Fibroblast of the aortic adventitia (primary cell): ENCODE measurements at regions not wholly inside any gene's neighbourhood (a gene's known extent, or its start where the extent isn't known, plus 50 kb on each side); places are given as distances from the start of the nearest gene placed in this dataset.

Source experiments
- DNase-seq: peaks from one replicate; pipeline ENCODE4 v3.0.0-alpha.2; 2010; ENCODE audit warnings: low read depth
- H3K4me3 ChIP-seq: 2 replicates; pipeline ENCODE4 v1.5.1; 2011; ENCODE audit warnings: low read depth, mild to moderate bottlenecking, control low read depth, low read length, moderate library complexity
- TF ChIP-seq, protein P1 (sequence below): IDR thresholded peaks from 2 replicates; pipeline ENCODE4 v1.5.1; 2011; ENCODE audit warnings: mild to moderate bottlenecking, low read length, control low read depth, inconsistent platforms; ENCODE audit not compliant: insufficient read depth

GRCh38 chr5:93322974-93323860 is 257.8 kb downstream of the NR2F1-AS1 start:
- no peak overlapping the region for H3K4me3 ChIP-seq
- DNase-seq = no peak
- TF ChIP-seq, protein P1, sequence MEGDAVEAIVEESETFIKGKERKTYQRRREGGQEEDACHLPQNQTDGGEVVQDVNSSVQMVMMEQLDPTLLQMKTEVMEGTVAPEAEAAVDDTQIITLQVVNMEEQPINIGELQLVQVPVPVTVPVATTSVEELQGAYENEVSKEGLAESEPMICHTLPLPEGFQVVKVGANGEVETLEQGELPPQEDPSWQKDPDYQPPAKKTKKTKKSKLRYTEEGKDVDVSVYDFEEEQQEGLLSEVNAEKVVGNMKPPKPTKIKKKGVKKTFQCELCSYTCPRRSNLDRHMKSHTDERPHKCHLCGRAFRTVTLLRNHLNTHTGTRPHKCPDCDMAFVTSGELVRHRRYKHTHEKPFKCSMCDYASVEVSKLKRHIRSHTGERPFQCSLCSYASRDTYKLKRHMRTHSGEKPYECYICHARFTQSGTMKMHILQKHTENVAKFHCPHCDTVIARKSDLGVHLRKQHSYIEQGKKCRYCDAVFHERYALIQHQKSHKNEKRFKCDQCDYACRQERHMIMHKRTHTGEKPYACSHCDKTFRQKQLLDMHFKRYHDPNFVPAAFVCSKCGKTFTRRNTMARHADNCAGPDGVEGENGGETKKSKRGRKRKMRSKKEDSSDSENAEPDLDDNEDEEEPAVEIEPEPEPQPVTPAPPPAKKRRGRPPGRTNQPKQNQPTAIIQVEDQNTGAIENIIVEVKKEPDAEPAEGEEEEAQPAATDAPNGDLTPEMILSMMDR = no peak

- TF ChIP-seq, protein P1 = no peak
- no peak for DNase-seq
Observed at GRCh38 chr5:93320920-93321445, 260.0 kb downstream of the NR2F1-AS1 start.

GRCh38 chr5:93313672-93314071 is 267.3 kb downstream of the NR2F1-AS1 start:
- H3K4me3 ChIP-seq = no peak overlapping the region
- no peak for DNase-seq
- TF ChIP-seq, protein P1 = no peak

More at GRCh38 chr5:93320920-93321445, 260.0 kb downstream of the NR2F1-AS1 start:
- no peak overlapping the region for H3K4me3 ChIP-seq

DNA sequence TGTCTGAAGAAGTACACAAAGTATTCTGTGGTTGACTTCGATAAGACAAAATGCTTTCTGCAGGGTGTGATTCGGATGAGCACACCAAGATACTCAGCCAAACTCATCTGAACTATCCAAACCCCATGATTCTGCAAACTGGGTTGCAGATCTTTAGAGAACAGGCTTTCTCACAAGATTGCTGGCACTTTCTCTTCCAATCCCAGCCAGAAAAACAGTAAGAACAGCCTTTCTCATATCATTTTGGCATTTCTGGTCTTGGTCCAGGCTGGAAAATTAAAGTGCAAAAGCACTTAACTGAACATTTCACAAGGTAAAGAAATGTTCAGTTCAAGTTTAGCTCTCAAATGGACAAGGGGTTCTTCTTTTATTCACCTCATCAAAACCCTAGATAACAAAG is 269.1 kb downstream of the NR2F1-AS1 start:
- TF ChIP-seq, protein P1 = no peak
- H3K4me3 ChIP-seq = no peak overlapping the region

GRCh38 chr5:93307557-93307956 is 273.5 kb downstream of the NR2F1-AS1 start:
- no peak overlapping the region for H3K4me3 ChIP-seq
- TF ChIP-seq, protein P1 = no peak
- DNase-seq = peak; percentile 89

More for the DNA sequence above, 269.1 kb downstream of the NR2F1-AS1 start:
- DNase-seq = peak; percentile 94

DNA sequence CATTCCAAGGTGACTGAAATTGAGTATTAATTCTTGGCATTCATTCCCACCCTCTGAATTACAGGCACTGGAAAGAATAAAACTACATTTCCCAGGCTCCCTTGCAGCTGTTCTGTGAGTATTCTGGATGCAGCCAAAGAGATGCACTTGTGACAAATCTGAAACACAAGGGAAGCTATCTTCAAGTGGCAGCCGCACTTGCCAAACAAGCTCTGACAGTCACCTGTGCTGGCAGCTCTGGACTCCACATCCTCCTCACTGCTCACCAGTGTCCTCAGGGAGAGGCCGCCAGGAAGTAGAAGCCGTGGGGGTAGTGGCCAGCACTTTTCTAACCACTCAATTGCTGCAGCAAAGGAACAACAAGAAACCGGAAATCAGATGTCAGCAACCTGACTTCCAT is 275.0 kb downstream of the NR2F1-AS1 start:
- TF ChIP-seq, protein P1 = no peak
- no peak overlapping the region for H3K4me3 ChIP-seq
- DNase-seq = no peak
